ENCODE measurements at regions not wholly inside any gene's neighbourhood (a gene's known extent, or its start where the extent isn't known, plus 50 kb on each side); places are given as distances from the start of the nearest gene placed in this dataset.

DNA sequence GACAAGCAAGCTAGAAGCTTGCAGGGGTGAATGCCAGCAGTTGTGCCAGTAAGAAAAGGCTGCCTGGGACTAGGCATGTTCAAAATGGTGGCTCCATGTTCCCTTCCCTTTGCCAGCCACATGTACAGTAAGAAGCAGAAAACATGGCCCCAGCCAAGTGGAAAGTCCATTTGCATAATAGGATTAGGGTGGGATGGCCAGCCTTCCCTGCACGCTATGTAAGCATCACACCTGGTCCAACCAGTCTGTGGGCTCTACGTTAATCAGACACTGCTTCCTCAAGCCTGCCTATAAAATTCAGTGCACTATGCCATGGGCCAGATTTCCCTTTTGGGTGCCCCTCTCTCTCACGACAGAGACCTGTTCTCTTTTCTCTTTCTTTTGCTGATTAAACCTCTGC is 288.4 kb downstream of the GXYLT1 start:
- H3K4me3 ChIP-seq (ENCODE audit: low read depth, low read length): no peak overlapping the region
- no peak for TF ChIP-seq MYC (IDR thresholded peaks at IDR 0.05; ENCODE audit: low read depth, low read length)
- TF ChIP-seq, protein P1, sequence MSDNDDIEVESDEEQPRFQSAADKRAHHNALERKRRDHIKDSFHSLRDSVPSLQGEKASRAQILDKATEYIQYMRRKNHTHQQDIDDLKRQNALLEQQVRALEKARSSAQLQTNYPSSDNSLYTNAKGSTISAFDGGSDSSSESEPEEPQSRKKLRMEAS (IDR thresholded peaks at IDR 0.05; ENCODE audit: low read depth, low read length): no peak
- no peak for TF ChIP-seq POLR2A (IDR thresholded peaks at IDR 0.05; ENCODE audit: extremely low read depth, insufficient read length)
- TF ChIP-seq, protein P2, sequence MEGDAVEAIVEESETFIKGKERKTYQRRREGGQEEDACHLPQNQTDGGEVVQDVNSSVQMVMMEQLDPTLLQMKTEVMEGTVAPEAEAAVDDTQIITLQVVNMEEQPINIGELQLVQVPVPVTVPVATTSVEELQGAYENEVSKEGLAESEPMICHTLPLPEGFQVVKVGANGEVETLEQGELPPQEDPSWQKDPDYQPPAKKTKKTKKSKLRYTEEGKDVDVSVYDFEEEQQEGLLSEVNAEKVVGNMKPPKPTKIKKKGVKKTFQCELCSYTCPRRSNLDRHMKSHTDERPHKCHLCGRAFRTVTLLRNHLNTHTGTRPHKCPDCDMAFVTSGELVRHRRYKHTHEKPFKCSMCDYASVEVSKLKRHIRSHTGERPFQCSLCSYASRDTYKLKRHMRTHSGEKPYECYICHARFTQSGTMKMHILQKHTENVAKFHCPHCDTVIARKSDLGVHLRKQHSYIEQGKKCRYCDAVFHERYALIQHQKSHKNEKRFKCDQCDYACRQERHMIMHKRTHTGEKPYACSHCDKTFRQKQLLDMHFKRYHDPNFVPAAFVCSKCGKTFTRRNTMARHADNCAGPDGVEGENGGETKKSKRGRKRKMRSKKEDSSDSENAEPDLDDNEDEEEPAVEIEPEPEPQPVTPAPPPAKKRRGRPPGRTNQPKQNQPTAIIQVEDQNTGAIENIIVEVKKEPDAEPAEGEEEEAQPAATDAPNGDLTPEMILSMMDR (IDR thresholded peaks at IDR 0.05; ENCODE audit: low read depth, low read length): no peak
- DNase-seq (ENCODE audit: low read depth): no peak

DNA sequence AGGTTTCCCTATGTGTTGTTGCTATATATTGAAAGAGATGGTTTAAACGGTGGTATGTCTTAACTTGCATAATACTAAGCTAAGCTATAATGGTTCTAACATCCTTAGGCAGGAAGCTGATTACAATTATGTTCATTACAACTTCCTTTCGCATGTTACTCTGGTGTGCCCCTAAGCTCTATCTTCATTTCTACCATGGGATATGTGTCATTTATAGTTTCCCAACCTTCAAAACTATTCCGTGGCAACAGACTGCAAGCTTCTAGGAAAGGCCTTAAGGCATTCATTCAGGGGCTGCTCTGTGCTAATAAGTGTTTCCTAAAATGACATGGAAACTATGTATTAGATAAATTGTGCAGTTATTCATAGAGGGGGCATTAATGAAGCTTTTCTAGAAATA is 294.6 kb downstream of the GXYLT1 start:
- DNase-seq (ENCODE audit: low read depth): no peak
- H3K4me3 ChIP-seq (ENCODE audit: low read depth, low read length): no peak overlapping the region
- TF ChIP-seq POLR2A (IDR thresholded peaks at IDR 0.05; ENCODE audit: extremely low read depth, insufficient read length): no peak

DNA sequence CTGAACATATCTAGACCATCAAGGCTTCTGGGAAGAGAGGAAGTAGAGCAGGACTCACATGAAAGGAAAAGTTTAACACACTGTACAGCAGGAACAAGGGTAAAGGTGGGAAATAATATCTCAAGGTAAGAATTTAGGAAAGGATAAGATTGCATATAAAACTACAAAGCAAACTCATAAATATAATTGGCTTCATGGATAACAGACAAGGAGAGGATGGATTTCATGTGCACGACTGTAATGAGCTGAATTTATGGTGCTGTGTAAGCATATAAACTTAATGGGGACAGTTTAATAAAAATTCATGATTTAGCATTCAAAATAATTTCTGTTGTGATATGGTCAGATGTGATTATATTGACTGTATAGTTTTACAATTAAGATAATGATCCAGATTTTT is 298.0 kb downstream of the GXYLT1 start:
- H3K4me3 ChIP-seq (ENCODE audit: low read depth, low read length): no peak overlapping the region
- TF ChIP-seq MYC (IDR thresholded peaks at IDR 0.05; ENCODE audit: low read depth, low read length): no peak
- TF ChIP-seq, protein P1 (IDR thresholded peaks at IDR 0.05; ENCODE audit: low read depth, low read length): no peak
- TF ChIP-seq, protein P2 (IDR thresholded peaks at IDR 0.05; ENCODE audit: low read depth, low read length): no peak
- TF ChIP-seq POLR2A (IDR thresholded peaks at IDR 0.05; ENCODE audit: extremely low read depth, insufficient read length): no peak
- DNase-seq (ENCODE audit: low read depth): no peak

DNA sequence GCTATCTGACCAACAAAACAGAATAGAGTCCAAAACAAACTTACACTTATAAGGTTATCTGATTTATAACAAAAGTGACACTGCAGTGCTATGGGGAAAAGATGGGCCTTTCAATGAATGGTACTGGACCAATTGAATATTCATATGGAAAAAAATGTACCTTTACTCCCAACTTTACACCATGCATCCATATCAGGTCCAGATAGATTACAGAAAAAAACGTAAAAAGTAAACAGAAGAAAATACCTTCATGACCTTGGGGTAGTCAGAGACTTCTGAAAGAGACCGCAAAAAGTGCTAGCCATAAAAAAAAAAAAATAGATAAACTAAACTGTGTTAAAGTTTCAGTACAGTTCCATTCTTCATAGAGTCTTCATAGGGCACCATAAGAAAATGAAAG is 308.3 kb downstream of the GXYLT1 start:
- TF ChIP-seq, protein P2 (IDR thresholded peaks at IDR 0.05; ENCODE audit: low read depth, low read length): no peak
- TF ChIP-seq, protein P1 (IDR thresholded peaks at IDR 0.05; ENCODE audit: low read depth, low read length): no peak
- TF ChIP-seq POLR2A (IDR thresholded peaks at IDR 0.05; ENCODE audit: extremely low read depth, insufficient read length): no peak
- TF ChIP-seq MYC (IDR thresholded peaks at IDR 0.05; ENCODE audit: low read depth, low read length): no peak
- DNase-seq (ENCODE audit: low read depth): no peak
- no peak overlapping the region for H3K4me3 ChIP-seq (ENCODE audit: low read depth, low read length)

DNA sequence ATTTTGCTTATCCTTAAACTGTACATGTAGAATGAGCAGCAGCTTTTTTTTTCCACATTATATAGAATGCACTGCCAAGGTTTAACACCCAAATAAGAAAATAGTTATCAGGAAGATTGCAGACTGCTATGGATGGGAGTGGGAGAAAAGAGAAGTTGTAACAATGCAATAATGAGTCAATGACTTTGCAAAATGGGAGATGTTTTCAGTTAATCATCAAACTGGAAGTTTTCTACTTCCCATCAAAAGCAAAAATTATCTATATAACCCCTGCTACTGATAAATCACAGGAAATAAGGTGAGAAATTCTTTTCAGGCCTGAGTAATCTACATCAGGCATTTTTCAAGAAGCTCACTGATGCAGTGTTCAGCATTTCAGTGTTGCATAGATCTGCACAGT is 309.1 kb downstream of the GXYLT1 start:
- TF ChIP-seq, protein P1 (IDR thresholded peaks at IDR 0.05; ENCODE audit: low read depth, low read length): no peak
- TF ChIP-seq POLR2A (IDR thresholded peaks at IDR 0.05; ENCODE audit: extremely low read depth, insufficient read length): no peak
- TF ChIP-seq MYC (IDR thresholded peaks at IDR 0.05; ENCODE audit: low read depth, low read length): no peak
- TF ChIP-seq, protein P2 (IDR thresholded peaks at IDR 0.05; ENCODE audit: low read depth, low read length): no peak
- no peak for DNase-seq (ENCODE audit: low read depth)
- no peak overlapping the region for H3K4me3 ChIP-seq (ENCODE audit: low read depth, low read length)

DNA sequence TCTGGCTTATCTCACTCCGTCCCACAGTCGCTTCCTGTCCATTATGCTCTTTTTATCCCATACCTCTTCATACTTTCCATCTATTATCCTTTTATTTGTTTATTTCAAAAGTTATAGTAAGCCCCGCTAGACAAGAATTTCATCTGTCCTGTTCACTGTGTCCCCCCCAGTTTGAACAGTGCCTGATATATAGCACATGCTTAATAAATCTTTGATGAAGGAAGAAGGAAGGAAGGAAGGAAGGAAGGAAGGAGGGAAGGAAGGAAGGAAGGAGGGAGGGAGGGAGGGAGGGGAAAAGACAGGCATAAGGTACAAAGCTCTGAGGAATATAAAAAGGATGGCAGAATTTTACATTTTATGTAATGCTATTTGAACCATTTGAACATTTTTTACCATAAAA is 324.7 kb downstream of the GXYLT1 start:
- TF ChIP-seq MYC (IDR thresholded peaks at IDR 0.05; ENCODE audit: low read depth, low read length) (no peak), POLR2A (IDR thresholded peaks at IDR 0.05; ENCODE audit: extremely low read depth, insufficient read length) (no peak)
- TF ChIP-seq, protein P1 (IDR thresholded peaks at IDR 0.05; ENCODE audit: low read depth, low read length): no peak
- TF ChIP-seq, protein P2 (IDR thresholded peaks at IDR 0.05; ENCODE audit: low read depth, low read length): no peak
- no peak overlapping the region for H3K4me3 ChIP-seq (ENCODE audit: low read depth, low read length)
- no peak for DNase-seq (ENCODE audit: low read depth)

All from NB4 (cell line).